GM19328 (cell line): ENCODE measurements at regions not wholly inside any gene's neighbourhood (a gene's known extent, or its start where the extent isn't known, plus 50 kb on each side); places are given as distances from the start of the nearest gene placed in this dataset.
"Not testable (repeated sequence)": the region's sequence is repeated elsewhere in the genome, so short reads cannot be mapped to it uniquely, and the experiment has no call there.

ENCODE experiments used
- ATAC-seq: cut with Tn5 transposase; IDR thresholded peaks from one replicate; pipeline ENCODE4 v1.9.1; 2021; ENCODE audit warnings: mild to moderate bottlenecking, moderate library complexity; ENCODE audit not compliant: unreplicated experiment

GRCh38 chr16:63896383-63897109 lies 1225.3 kb downstream of the CDH11 start:
- ATAC-seq: no peak

DNA sequence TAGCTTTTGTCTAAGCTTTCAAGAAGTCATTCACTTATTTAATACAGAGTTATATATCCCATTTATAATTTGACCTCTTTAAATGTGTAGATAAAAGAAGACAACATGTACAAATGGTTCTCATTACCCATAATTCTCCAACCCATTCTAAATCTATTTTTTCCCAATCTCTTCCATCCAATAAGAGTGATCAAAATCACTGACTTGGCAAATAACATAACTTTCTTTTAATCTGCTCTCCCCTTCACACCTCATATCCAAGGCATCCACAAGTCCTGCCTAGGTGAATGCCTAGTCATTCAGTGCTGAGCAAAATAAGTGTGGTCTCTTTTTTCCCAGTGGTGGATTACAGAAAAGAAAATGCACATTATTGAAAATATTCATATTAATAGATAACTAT lies 1231.1 kb downstream of the CDH11 start:
- ATAC-seq: no peak

DNA sequence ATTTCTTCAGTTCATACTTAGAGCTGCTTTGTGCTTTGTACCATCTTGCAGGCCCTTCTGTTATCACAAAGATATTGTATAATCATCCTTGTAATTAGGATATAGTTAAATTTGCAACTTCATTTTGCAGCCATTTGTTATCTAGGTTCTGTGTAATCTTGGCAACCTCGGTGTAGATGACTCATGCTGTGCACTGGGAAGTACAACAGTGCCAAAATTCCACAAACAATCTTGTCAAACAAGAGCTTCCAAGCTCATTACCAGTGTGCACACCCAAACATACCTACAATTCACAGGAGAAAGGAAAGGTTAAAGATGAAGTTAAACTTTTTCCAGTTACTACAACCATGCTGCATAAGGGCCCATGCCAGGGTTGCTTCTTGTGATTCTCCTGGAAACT lies 1231.8 kb downstream of the CDH11 start:
- no peak for ATAC-seq

DNA sequence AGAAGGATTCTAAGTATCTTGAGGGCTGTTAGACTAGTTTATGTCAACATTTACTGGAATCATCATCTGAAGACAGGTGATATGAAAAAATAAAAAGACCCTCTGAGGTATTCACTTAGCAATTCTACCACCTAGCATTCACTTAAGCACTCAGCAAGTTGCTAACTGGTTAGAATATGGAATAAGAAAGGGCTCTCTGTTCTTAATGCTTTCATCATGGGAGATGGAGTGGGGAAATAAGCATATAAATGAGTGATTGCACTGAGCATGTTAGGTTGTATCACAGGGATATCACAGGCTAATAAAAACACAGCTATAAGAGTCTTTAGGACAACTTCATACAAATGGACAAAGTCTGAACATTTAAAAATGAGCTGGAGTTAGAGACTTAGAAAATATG lies 1238.8 kb downstream of the CDH11 start:
- ATAC-seq: no peak

DNA sequence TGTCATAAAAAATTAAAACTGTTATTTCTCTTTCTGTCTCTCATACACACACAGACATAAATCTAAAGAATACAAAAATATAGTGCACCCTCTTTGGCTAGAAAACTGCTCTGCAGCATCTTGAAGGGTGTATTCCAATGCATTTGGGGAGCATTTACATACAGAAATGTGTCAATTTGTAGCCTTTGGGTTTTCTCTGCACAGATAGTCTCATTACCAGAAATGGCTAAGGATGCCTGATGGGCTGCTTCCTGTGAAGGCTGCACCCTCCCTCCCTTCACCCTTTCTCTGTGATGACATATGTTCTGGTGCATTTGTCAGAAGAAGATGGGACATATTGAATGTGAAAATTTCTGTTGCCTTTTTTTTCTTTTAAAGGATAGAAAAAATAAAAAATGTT lies 1239.3 kb downstream of the CDH11 start:
- ATAC-seq: no peak

- no peak for ATAC-seq
Observed at GRCh38 chr16:63880948-63881347, 1240.9 kb downstream of the CDH11 start.

DNA sequence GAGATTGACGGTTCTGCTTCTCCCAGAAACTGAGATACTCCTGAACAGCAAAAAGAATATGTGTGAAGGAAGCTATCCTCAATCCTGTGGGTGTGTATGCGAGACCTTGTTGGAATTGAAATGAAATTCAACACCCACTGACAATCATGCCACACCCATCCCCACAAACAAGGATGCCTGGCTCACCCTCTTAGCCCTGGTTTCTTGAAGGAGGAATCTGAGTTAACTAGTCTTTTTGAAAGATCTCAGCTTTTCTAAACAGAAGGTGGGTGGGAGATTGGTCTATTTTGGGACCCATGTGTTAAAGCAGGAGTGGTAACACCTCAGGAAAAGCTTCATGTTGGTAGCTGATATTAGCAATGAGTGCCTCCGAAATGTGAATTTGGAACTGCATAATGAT lies 1244.5 kb downstream of the CDH11 start:
- no peak for ATAC-seq

- no peak for ATAC-seq
Observed at GRCh38 chr16:63876103-63876502, 1245.8 kb downstream of the CDH11 start.

DNA sequence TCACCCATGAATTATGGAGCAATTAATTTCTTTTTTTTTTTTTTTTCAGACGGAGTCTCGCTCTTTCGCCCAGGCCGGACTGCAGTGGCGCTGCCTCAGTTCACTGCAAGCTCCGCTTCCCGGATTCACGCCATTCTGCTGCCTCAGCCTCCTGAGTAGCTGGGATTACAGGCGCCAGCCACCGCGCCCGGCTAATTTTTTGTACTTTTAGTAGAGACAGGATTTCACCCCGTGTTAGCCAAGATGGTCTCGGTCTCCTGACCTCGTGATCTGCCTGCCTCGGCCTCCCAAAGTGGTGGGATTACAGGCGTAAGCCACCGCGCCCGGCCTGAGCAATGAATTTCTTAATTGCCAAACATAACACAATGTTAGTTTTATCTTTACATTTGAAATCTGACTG lies 1261.2 kb downstream of the CDH11 start:
- not testable (repeated sequence) for ATAC-seq

- ATAC-seq: no peak
Observed at GRCh38 chr16:63856537-63856936, 1265.3 kb downstream of the CDH11 start.

DNA sequence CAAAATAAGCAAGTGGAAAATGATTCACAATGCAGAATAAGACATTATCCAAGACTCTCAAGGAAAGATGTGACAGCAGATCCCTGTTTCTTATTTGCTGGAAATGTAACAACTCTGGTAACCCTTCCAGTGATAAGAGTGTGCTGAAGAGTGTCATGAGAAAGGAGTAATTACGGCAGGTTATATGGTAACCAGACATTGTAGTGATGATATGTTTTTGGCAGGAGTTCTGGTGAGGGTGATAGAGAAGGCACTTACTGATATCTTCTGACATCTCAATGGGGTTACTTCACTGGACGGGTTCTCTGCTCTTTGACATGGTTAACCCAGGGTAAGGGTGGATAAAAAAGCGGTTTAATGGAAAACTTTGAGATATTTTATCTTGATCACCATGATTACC lies 1270.9 kb downstream of the CDH11 start:
- ATAC-seq: no peak

DNA sequence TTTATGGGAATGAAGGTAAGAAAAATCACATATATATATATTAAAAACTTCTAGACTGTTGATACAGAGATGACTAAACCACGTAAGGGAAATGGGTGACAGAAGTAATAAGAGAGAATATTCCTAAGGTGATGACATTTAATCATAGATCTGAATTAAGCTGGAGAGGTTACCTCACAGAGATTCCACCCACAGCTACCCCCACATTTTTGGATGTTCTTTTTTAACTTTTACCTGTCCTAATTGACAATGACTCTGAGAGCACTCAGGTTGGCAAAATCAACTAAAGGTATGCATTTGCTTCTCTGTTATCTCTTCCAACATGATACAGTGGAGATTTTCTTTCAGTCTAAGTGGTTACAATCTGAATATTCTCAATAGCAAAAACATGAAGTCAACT lies 1280.6 kb downstream of the CDH11 start:
- ATAC-seq: no peak

- no peak for ATAC-seq
Observed at GRCh38 chr16:63830061-63830460, 1291.8 kb downstream of the CDH11 start.

DNA sequence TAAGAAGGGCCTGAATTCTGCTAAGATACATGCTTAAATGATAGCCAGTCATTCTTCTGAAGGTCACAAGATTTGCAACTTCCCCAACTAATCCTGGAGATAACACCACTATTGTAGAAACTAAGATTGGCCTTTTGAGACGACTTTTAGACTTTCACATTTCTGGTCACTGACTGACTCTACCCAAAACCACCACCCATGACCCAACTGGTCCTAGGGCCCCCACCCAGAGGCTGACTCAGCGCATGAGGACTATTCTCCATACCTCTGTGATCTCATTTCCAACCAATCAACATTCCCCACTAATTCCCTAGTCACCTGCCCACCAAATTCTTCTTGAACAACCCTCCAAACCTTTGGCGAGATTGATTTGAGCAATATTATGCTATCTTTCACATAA lies 1299.0 kb downstream of the CDH11 start:
- no peak for ATAC-seq

DNA sequence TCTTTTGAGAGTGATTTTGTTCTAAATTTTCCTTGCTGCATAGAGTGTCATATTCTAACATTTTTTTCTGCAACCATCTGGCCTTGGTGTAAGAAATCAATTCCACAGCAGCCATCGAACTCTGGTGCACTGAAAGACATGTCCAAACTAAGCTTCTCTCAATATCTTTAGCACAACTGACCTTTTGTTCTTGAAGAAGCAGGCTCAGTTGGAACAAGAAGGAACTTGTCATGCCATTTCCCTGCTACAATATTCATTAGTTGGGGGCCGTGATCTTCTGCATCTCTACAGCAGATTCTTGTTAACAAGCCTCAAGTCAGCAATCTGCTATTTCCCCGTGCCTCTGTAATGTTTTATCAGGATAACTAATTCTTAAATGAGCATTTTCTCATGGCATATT lies 1305.6 kb downstream of the CDH11 start:
- no peak for ATAC-seq

GRCh38 chr16:63813862-63814261 lies 1308.0 kb downstream of the CDH11 start:
- no peak for ATAC-seq

DNA sequence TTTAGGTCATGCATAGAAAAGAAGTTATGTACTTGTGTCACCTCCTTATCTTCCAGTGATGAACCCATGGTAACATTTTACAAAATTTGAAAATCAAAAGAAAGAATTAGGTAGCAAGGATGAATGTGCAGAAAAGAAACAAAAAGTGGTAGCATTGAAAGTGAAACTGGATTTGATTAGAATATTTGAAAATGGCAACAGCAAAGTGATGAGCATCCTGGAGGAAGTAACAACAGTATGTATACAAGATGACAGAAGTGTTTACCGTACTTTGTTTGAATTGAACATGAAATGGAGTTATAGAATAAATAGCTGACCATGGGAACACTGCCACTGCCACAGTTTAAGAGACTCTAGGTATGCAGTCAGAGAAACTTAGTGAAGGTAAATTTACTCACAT lies 1313.1 kb downstream of the CDH11 start:
- no peak for ATAC-seq

GRCh38 chr16:63806794-63807506 lies 1314.9 kb downstream of the CDH11 start:
- ATAC-seq: no peak

- no peak for ATAC-seq
Observed at GRCh38 chr16:63804126-63804525, 1317.7 kb downstream of the CDH11 start.

GRCh38 chr16:63789603-63790002 lies 1332.3 kb downstream of the CDH11 start:
- no peak for ATAC-seq

DNA sequence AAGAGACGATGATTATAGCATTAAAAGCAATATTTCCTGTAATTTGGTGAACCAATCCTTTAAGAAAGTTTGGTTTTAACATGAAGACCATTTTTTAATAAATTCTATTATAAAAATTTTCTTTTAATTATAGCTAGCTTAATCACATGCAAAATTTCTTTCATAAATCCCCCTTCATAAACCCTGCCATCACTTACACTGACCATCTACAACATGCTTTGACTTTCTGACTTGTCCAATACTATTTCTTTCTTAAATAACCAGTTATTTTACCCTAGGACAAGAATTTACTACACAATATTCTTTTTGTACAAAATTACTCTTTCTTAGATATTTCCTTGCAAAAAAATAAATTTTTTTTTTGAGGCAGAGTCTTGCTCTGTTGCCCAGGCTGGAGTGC lies 1334.8 kb downstream of the CDH11 start:
- no peak for ATAC-seq

DNA sequence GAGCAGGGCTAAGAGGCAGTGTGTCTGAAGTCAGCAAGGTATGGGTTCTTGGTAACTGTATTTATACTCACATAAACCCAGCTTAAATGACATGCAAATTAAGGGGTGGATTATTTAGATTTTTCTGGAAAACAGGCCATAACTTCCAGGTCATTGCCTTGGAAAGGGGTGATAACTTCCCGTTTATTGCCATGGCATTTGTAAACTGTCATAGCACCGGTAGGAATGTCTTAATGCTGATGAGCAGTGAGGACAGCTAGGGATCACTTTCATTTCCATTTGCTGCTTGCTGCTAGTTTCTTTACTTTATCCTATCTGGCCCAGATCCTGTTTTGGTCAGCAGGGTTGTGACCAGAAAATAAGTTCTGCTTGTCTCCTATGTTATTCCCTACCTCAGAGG lies 1336.7 kb downstream of the CDH11 start:
- no peak for ATAC-seq

DNA sequence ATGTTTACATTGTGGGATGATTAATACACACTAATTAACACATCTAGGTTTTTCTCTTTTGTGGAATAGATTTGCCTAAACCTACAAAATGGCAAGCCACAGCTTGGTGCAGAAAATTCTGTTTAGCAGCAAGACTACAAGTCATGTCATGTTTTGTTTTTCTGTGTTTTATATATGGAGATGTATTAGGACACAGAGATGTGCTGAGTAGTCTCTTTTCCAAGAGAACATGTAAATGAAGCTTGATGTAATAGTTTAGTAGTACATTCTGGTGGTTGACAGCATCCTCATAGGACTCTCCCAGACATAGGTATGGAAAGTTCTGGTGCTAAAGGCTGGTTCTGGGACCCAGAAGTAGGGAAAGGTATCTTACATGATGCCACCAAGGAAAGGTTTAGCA lies 1345.4 kb downstream of the CDH11 start:
- no peak for ATAC-seq
